ENCODE measurements at regions not wholly inside any gene's neighbourhood (a gene's known extent, or its start where the extent isn't known, plus 50 kb on each side); places are given as distances from the start of the nearest gene placed in this dataset.
"Not testable (repeated sequence)": the region's sequence is repeated elsewhere in the genome, so short reads cannot be mapped to it uniquely, and the experiment has no call there.

DNA sequence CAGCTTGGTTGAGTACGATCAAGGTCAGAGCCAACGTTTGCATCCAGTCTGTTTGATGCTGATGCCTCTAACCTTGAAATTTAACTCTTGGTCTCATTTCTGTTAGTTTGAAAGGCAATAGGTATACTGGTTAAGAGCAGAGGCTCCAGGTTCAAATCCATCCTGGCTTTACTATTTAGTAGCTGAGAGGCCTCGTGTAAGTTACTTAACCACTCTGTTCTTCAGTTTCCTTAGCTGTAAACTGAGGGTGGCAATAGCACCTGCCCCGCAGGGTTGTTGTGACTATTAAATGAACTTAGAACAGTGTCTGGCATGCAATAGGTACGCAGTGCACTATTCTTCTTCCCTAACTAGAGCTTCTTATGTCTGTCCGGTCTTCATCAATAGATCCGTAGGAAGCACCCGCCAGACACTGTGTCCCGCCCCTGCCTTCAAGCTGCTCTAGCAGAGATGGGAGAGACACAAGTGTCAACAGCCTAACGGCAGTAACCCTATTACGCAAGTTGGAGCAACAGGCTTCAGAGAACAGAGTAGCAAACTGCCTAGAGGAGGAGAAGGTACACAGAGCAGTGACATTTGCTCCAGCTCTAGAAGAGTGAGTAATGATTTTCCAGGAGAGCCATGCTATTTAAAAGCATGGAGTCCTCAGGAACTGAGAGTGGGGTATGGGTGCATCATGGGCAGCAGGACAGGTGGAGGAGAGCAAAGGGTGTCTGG lies 62.7 kb upstream of the ST3GAL5 start:
- no peak for ATAC-seq (ENCODE audit: low read depth in 2 of 2)
- H3K4me1 ChIP-seq (ENCODE audit: control insufficient read depth, insufficient read depth, low read length, poor library complexity, severe bottlenecking): no peaks in the 10 kb centered on the region
- H3K9me3 ChIP-seq (ENCODE audit: control insufficient read depth in 2 of 2, low read length in 2 of 2): peaks cover 7 to 9% of the 10 kb centered on the region in 2 experiments
- peaks cover 4% of the 10 kb centered on the region for H3K27me3 ChIP-seq (ENCODE audit: control insufficient read depth, insufficient read depth, low read length)
- no peak for DNase-seq
- no peak overlapping the region for H3K4me3 Mint-ChIP-seq
- H3K36me3 Mint-ChIP-seq: no peaks in the 10 kb centered on the region
- peak overlapping the region in 1 of 3 donors; percentile 15 for H3K27ac Mint-ChIP-seq
- H3K9me3 Mint-ChIP-seq: peaks cover 0 to 13% (median 3%) of the 10 kb centered on the region in 7 donors
- H3K27me3 Mint-ChIP-seq: peaks cover 5% of the 10 kb centered on the region
- H3K27ac ChIP-seq (ENCODE audit: insufficient read depth, low read length, poor library complexity, severe bottlenecking): no peak overlapping the region
- H3K36me3 ChIP-seq (ENCODE audit: control insufficient read depth, insufficient read depth, low read length): no peaks in the 10 kb centered on the region
- no peaks in the 10 kb centered on the region for H3K4me1 Mint-ChIP-seq
- no peak overlapping the region for H3K4me3 ChIP-seq (ENCODE audit: low read depth, low read length)

DNA sequence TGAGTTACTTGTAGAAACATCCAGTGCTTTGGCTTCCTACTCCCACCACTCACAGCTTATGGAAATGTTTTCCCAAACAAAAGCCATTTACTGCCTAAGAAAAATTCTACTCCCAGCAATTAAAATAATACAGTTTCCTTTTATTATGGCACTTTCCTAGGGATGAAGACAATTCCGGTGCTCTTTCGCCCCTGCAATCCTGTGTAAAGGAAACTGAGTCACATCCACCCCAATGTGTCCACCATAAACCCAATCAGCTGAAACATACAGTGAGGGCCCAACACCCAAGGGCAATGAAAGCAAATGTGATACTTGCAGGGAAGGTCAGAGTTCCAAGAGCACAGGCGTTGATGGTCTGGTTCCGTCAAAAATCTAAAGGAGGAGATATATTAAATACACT lies 62.0 kb upstream of the ST3GAL5 start:
- ATAC-seq (ENCODE audit: low read depth in 2 of 2): no peak
- H3K9me3 Mint-ChIP-seq: peaks cover 0 to 13% (median 3%) of the 10 kb centered on the region in 7 donors
- no peaks in the 10 kb centered on the region for H3K4me1 Mint-ChIP-seq
- Histone ChIP-seq H3K27ac (ENCODE audit: insufficient read depth, low read length, poor library complexity, severe bottlenecking) (no peak overlapping the region), H3K4me1 (ENCODE audit: control insufficient read depth, insufficient read depth, low read length, poor library complexity, severe bottlenecking) (no peaks in the 10 kb centered on the region), H3K27me3 (ENCODE audit: control insufficient read depth, insufficient read depth, low read length) (peaks cover 4% of the 10 kb centered on the region), H3K36me3 (ENCODE audit: control insufficient read depth, insufficient read depth, low read length) (no peaks in the 10 kb centered on the region), H3K4me3 (ENCODE audit: low read depth, low read length) (no peak overlapping the region), H3K9me3 (ENCODE audit: control insufficient read depth in 2 of 2, low read length in 2 of 2) (peaks cover 7 to 9% of the 10 kb centered on the region in 2 experiments)
- no peaks in the 10 kb centered on the region for H3K36me3 Mint-ChIP-seq
- no peak overlapping the region for H3K27ac Mint-ChIP-seq
- H3K4me3 Mint-ChIP-seq: no peak overlapping the region
- peaks cover 5% of the 10 kb centered on the region for H3K27me3 Mint-ChIP-seq
- no peak for DNase-seq

DNA sequence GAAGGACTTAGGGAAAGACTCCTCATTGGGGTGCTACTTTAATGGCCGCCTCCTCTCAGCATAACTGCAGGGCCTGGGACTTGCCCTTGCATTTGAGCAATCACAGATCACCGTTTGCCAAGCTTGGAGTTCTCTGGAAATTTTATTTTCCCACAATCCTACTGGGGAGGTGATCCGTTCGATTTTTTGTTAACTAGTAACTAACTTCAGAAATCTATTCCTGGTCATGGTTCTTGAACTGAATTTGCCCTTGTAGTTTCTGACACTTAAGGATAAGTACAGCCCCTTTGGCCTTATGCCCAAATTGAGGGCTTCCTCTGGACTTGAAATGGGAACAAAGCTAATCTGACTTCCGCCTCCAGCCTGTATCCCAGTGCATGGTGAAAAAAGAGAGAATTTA lies 60.5 kb upstream of the ST3GAL5 start:
- peak overlapping the region in 1 of 3 donors; percentile 48 for H3K27ac Mint-ChIP-seq
- H3K27me3 ChIP-seq (ENCODE audit: control insufficient read depth, insufficient read depth, low read length): peaks cover 4% of the 10 kb centered on the region
- H3K27ac ChIP-seq (ENCODE audit: insufficient read depth, low read length, poor library complexity, severe bottlenecking): no peak overlapping the region
- H3K36me3 Mint-ChIP-seq: peaks cover 3% of the 10 kb centered on the region
- no peak overlapping the region for H3K4me3 ChIP-seq (ENCODE audit: low read depth, low read length)
- H3K36me3 ChIP-seq (ENCODE audit: control insufficient read depth, insufficient read depth, low read length): no peaks in the 10 kb centered on the region
- ATAC-seq (ENCODE audit: low read depth in 2 of 2): no peak
- H3K9me3 ChIP-seq (ENCODE audit: control insufficient read depth in 2 of 2, low read length in 2 of 2): peaks cover 7 to 9% of the 10 kb centered on the region in 2 experiments
- no peaks in the 10 kb centered on the region for H3K4me1 ChIP-seq (ENCODE audit: control insufficient read depth, insufficient read depth, low read length, poor library complexity, severe bottlenecking)
- H3K4me1 Mint-ChIP-seq: no peaks in the 10 kb centered on the region
- H3K4me3 Mint-ChIP-seq: no peak overlapping the region
- peaks cover 5% of the 10 kb centered on the region for H3K27me3 Mint-ChIP-seq
- no peak for DNase-seq
- peaks cover 0 to 14% (median 6%) of the 10 kb centered on the region in 7 donors for H3K9me3 Mint-ChIP-seq

DNA sequence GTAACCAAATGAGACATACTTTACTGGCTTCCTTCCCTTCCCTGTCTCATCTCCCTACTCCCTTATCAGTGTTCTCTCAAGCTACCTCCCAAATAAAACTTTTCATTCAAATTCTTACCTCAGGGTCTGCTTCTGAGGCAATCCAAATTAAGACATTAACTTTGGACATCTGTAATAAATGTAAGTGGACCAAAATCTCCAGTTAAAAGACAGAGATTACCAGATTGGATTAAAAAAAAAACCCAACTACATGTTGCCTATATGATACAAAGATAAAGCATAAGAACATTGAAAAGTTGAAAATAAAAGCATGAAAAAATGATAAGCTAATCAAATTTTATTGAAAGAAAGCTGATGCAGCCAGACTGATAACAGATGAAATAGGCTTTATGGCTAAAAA lies 58.8 kb upstream of the ST3GAL5 start:
- Histone ChIP-seq H3K4me3 (ENCODE audit: low read depth, low read length) (no peak overlapping the region), H3K27ac (ENCODE audit: insufficient read depth, low read length, poor library complexity, severe bottlenecking) (no peak overlapping the region), H3K36me3 (ENCODE audit: control insufficient read depth, insufficient read depth, low read length) (no peaks in the 10 kb centered on the region), H3K4me1 (ENCODE audit: control insufficient read depth, insufficient read depth, low read length, poor library complexity, severe bottlenecking) (no peaks in the 10 kb centered on the region), H3K27me3 (ENCODE audit: control insufficient read depth, insufficient read depth, low read length) (peaks cover 4% of the 10 kb centered on the region), H3K9me3 (ENCODE audit: control insufficient read depth in 2 of 2, low read length in 2 of 2) (peaks cover 15 to 19% of the 10 kb centered on the region in 2 experiments)
- ATAC-seq (ENCODE audit: low read depth in 2 of 2) (no peak), DNase-seq (no peak)
- peaks cover 5% of the 10 kb centered on the region for H3K27me3 Mint-ChIP-seq
- H3K4me1 Mint-ChIP-seq: no peaks in the 10 kb centered on the region
- peaks cover 9% of the 10 kb centered on the region for H3K36me3 Mint-ChIP-seq
- H3K27ac Mint-ChIP-seq: no peak overlapping the region
- peaks cover 4 to 23% (median 13%) of the 10 kb centered on the region in 7 donors for H3K9me3 Mint-ChIP-seq
- H3K4me3 Mint-ChIP-seq: no peak overlapping the region

DNA sequence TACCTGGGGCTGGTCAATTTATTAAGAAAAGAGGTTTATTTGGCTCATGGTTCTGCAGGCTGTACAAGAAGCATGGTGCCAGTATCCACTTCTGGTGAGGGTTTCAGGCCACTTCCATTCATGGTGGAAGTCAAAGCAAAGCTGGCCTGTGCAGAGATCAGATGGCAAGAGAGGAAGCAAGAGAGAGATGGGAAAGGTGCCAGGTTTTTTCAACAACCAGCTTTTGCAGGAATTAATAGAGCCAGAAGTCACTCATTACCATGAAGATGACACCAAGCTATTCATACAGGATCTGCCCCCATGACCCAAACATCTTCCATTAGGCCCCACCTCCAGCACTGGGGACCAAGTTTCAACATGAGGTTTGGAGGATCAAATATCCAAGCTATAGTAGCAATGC lies 56.8 kb upstream of the ST3GAL5 start:
- H3K9me3 Mint-ChIP-seq: peaks cover 4 to 36% (median 22%) of the 10 kb centered on the region in 7 donors
- H3K4me1 Mint-ChIP-seq: no peaks in the 10 kb centered on the region
- H3K27ac Mint-ChIP-seq: no peak overlapping the region
- Histone ChIP-seq H3K27me3 (ENCODE audit: control insufficient read depth, insufficient read depth, low read length) (peaks cover 4% of the 10 kb centered on the region), H3K36me3 (ENCODE audit: control insufficient read depth, insufficient read depth, low read length) (no peaks in the 10 kb centered on the region), H3K27ac (ENCODE audit: insufficient read depth, low read length, poor library complexity, severe bottlenecking) (no peak overlapping the region), H3K4me1 (ENCODE audit: control insufficient read depth, insufficient read depth, low read length, poor library complexity, severe bottlenecking) (no peaks in the 10 kb centered on the region), H3K9me3 (ENCODE audit: control insufficient read depth in 2 of 2, low read length in 2 of 2) (peaks cover 26 to 29% of the 10 kb centered on the region in 2 experiments), H3K4me3 (ENCODE audit: low read depth, low read length) (no peak overlapping the region)
- H3K4me3 Mint-ChIP-seq: peak overlapping the region in 1 of 4 donors; percentile 61
- peaks cover 9% of the 10 kb centered on the region for H3K36me3 Mint-ChIP-seq
- DNase-seq (no peak), ATAC-seq (ENCODE audit: low read depth in 2 of 2) (no peak)
- peaks cover 5% of the 10 kb centered on the region for H3K27me3 Mint-ChIP-seq

DNA sequence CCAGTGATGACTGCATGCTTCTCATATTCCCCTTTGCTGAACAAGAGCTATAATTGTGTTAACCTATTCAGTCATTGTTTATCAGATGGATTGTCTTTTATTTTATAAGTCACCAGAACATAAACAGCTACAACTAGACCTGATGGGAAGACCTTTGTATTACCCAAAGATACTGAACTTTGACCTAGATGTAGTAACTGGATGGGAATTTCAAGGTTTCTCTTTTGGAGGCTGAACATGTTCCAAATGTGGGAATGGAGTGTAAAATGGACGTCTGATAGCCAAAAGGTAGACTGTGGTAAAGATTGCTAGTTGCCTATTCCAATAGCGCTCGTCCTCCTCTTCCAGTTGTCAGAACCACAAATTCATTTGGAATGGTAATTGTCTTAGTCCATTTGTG lies 56.4 kb upstream of the ST3GAL5 start:
- Histone ChIP-seq H3K27ac (ENCODE audit: insufficient read depth, low read length, poor library complexity, severe bottlenecking) (no peak overlapping the region), H3K27me3 (ENCODE audit: control insufficient read depth, insufficient read depth, low read length) (peaks cover 4% of the 10 kb centered on the region), H3K36me3 (ENCODE audit: control insufficient read depth, insufficient read depth, low read length) (no peaks in the 10 kb centered on the region), H3K4me3 (ENCODE audit: low read depth, low read length) (no peak overlapping the region), H3K4me1 (ENCODE audit: control insufficient read depth, insufficient read depth, low read length, poor library complexity, severe bottlenecking) (no peaks in the 10 kb centered on the region), H3K9me3 (ENCODE audit: control insufficient read depth in 2 of 2, low read length in 2 of 2) (peaks cover 26 to 29% of the 10 kb centered on the region in 2 experiments)
- H3K4me3 Mint-ChIP-seq: peak overlapping the region in 1 of 4 donors; percentile 61
- H3K27ac Mint-ChIP-seq: no peak overlapping the region
- H3K9me3 Mint-ChIP-seq: peaks cover 4 to 36% (median 22%) of the 10 kb centered on the region in 7 donors
- ATAC-seq (ENCODE audit: low read depth in 2 of 2): no peak
- H3K36me3 Mint-ChIP-seq: peaks cover 9% of the 10 kb centered on the region
- H3K4me1 Mint-ChIP-seq: no peaks in the 10 kb centered on the region
- H3K27me3 Mint-ChIP-seq: peaks cover 5% of the 10 kb centered on the region
- DNase-seq: no peak

DNA sequence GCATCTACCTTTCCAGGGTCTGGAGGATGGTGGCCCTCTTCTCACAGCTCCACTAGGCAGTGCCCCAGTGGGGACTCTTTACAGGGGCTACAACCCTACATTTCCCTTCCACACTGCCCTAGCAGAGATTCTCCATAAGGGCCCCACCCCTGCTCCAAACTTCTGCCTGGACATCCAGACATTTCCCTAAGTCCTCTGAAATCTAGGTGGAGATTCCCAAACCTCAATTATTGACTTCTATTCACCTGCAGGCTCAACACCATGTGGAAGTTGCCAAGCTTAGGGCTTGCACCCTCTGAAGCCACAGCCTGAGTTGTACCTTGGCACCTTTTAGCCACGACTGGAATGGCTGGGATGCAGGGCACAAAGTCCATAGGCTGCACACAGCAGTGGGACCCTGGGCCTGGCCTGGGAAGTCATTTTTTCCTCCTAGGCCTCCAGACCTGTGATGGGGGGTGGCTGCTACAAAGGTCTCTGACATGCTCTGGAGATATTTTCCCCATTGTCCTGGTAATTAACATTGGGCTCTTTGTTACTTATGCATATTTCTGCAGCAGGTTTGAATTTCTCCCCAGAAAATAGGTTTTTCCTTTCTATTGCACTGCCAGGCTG lies 53.7 kb upstream of the ST3GAL5 start:
- H3K27ac ChIP-seq (ENCODE audit: insufficient read depth, low read length, poor library complexity, severe bottlenecking): no peak overlapping the region
- no peak overlapping the region for H3K4me3 Mint-ChIP-seq
- ATAC-seq (ENCODE audit: low read depth in 2 of 2) (no peak), DNase-seq (no peak)
- no peak overlapping the region for H3K4me3 ChIP-seq (ENCODE audit: low read depth, low read length)
- peaks cover 3% of the 10 kb centered on the region for H3K27me3 ChIP-seq (ENCODE audit: control insufficient read depth, insufficient read depth, low read length)
- H3K27ac Mint-ChIP-seq: no peak overlapping the region
- H3K36me3 ChIP-seq (ENCODE audit: control insufficient read depth, insufficient read depth, low read length): no peaks in the 10 kb centered on the region
- H3K9me3 ChIP-seq (ENCODE audit: control insufficient read depth in 2 of 2, low read length in 2 of 2): peaks cover 20 to 26% of the 10 kb centered on the region in 2 experiments
- peaks cover 12% of the 10 kb centered on the region for H3K36me3 Mint-ChIP-seq
- peaks cover 8% of the 10 kb centered on the region for H3K27me3 Mint-ChIP-seq
- no peaks in the 10 kb centered on the region for H3K4me1 ChIP-seq (ENCODE audit: control insufficient read depth, insufficient read depth, low read length, poor library complexity, severe bottlenecking)
- no peaks in the 10 kb centered on the region for H3K4me1 Mint-ChIP-seq
- H3K9me3 Mint-ChIP-seq: peaks cover 5 to 29% (median 17%) of the 10 kb centered on the region in 7 donors

DNA sequence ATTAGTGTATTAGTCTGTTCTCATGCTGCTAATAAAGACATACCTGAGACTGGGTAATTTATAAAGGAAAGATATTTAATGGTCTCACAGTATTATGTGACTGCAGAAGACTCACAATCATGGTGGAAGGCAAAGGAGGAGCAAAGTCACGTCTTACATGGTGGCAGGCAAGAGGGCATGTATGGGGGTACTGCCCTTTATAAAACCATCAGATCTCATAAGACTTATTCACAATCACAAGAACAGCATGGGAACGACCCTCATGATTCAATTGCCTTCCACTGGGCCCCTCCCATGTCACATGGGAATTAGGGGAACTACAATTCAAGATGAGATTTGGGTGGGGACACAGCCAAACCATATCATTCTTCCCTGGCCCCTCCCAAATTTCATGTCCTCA lies 52.7 kb upstream of the ST3GAL5 start:
- peaks cover 5 to 29% (median 12%) of the 10 kb centered on the region in 7 donors for H3K9me3 Mint-ChIP-seq
- peaks cover 12% of the 10 kb centered on the region for H3K36me3 Mint-ChIP-seq
- not testable (repeated sequence) for H3K4me3 ChIP-seq (ENCODE audit: low read depth, low read length); H3K4me1 ChIP-seq (ENCODE audit: control insufficient read depth, insufficient read depth, low read length, poor library complexity, severe bottlenecking); ATAC-seq (ENCODE audit: low read depth in 2 of 2); H3K27me3 Mint-ChIP-seq; H3K27me3 ChIP-seq (ENCODE audit: control insufficient read depth, insufficient read depth, low read length); H3K27ac Mint-ChIP-seq; H3K36me3 ChIP-seq (ENCODE audit: control insufficient read depth, insufficient read depth, low read length); H3K4me3 Mint-ChIP-seq; DNase-seq; H3K4me1 Mint-ChIP-seq; H3K27ac ChIP-seq (ENCODE audit: insufficient read depth, low read length, poor library complexity, severe bottlenecking)
- peaks cover 17 to 22% of the 10 kb centered on the region in 2 experiments for H3K9me3 ChIP-seq (ENCODE audit: control insufficient read depth in 2 of 2, low read length in 2 of 2)
